ENCODE measurements at regions not wholly inside any gene's neighbourhood (a gene's known extent, or its start where the extent isn't known, plus 50 kb on each side); places are given as distances from the start of the nearest gene placed in this dataset.
A peak's percentile ranks its signal among the peaks of the same experiment; 100 is the strongest.

GRCh38 chr14:76307786-76308780 is 67.9 kb upstream of the ESRRB start:
- Mint-ChIP-seq H3K27me3 (ENCODE audit: low read depth) (peaks cover 84% of the 10 kb centered on the region), H3K27ac (no peak overlapping the region), H3K4me1 (peaks cover 14% of the 10 kb centered on the region), H3K4me3 (no peak overlapping the region), H3K9me3 (no peaks in the 10 kb centered on the region), H3K36me3 (ENCODE audit: low read depth) (no peaks in the 10 kb centered on the region)
- no peak for TF ChIP-seq CTCF (IDR thresholded peaks at IDR 0.05; ENCODE audit: unreplicated experiment in 3 of 3)

GRCh38 chr14:76309572-76310162 is 66.3 kb upstream of the ESRRB start:
- peaks cover 29% of the 10 kb centered on the region for H3K4me1 Mint-ChIP-seq
- H3K9me3 Mint-ChIP-seq: no peaks in the 10 kb centered on the region
- H3K36me3 Mint-ChIP-seq (ENCODE audit: low read depth): no peaks in the 10 kb centered on the region
- peaks cover 90% of the 10 kb centered on the region for H3K27me3 Mint-ChIP-seq (ENCODE audit: low read depth)
- peak overlapping the region in 1 of 3 experiments; percentile 78 for H3K27ac Mint-ChIP-seq
- H3K4me3 Mint-ChIP-seq: peak overlapping the region in 1 of 3 experiments; percentile 69
- TF ChIP-seq CTCF (IDR thresholded peaks at IDR 0.05; ENCODE audit: unreplicated experiment in 3 of 3): no peak

- H3K36me3 Mint-ChIP-seq (ENCODE audit: low read depth): no peaks in the 10 kb centered on the region
- peaks cover 88% of the 10 kb centered on the region for H3K27me3 Mint-ChIP-seq (ENCODE audit: low read depth)
- TF ChIP-seq CTCF (IDR thresholded peaks at IDR 0.05; ENCODE audit: unreplicated experiment in 3 of 3): no peak
- peak overlapping the region; percentile 2 to 69 (median 29) for H3K4me3 Mint-ChIP-seq
- peaks cover 32% of the 10 kb centered on the region for H3K4me1 Mint-ChIP-seq
- H3K27ac Mint-ChIP-seq: peak overlapping the region in 1 of 3 experiments; percentile 78
- no peaks in the 10 kb centered on the region for H3K9me3 Mint-ChIP-seq
These were observed 64.7 kb upstream of the ESRRB start for GRCh38 chr14:76311079-76311758.

GRCh38 chr14:76312821-76313220 is 63.1 kb upstream of the ESRRB start:
- peak overlapping the region in 1 of 3 experiments; percentile 44 for H3K4me3 Mint-ChIP-seq
- H3K27me3 Mint-ChIP-seq (ENCODE audit: low read depth): peaks cover 85% of the 10 kb centered on the region
- peak overlapping the region in 1 of 3 experiments; percentile 79 for H3K27ac Mint-ChIP-seq
- no peaks in the 10 kb centered on the region for H3K9me3 Mint-ChIP-seq
- TF ChIP-seq CTCF (IDR thresholded peaks at IDR 0.05; ENCODE audit: unreplicated experiment in 3 of 3): no peak
- H3K36me3 Mint-ChIP-seq (ENCODE audit: low read depth): no peaks in the 10 kb centered on the region
- H3K4me1 Mint-ChIP-seq: peaks cover 35% of the 10 kb centered on the region

- peaks cover 80% of the 10 kb centered on the region for H3K27me3 Mint-ChIP-seq (ENCODE audit: low read depth)
These were observed 62.6 kb upstream of the ESRRB start for GRCh38 chr14:76313303-76313702.

More at GRCh38 chr14:76313303-76313702, 62.6 kb upstream of the ESRRB start:
- Mint-ChIP-seq H3K4me1 (peaks cover 35% of the 10 kb centered on the region), H3K4me3 (peak overlapping the region in 1 of 3 experiments; percentile 64), H3K36me3 (ENCODE audit: low read depth) (no peaks in the 10 kb centered on the region), H3K27ac (peak overlapping the region in 1 of 3 experiments; percentile 79), H3K9me3 (no peaks in the 10 kb centered on the region)
- TF ChIP-seq CTCF (IDR thresholded peaks at IDR 0.05; ENCODE audit: unreplicated experiment in 3 of 3): no peak

Data from nephron (organoid).